ENCODE measurements at regions not wholly inside any gene's neighbourhood (a gene's known extent, or its start where the extent isn't known, plus 50 kb on each side); places are given as distances from the start of the nearest gene placed in this dataset.

DNA sequence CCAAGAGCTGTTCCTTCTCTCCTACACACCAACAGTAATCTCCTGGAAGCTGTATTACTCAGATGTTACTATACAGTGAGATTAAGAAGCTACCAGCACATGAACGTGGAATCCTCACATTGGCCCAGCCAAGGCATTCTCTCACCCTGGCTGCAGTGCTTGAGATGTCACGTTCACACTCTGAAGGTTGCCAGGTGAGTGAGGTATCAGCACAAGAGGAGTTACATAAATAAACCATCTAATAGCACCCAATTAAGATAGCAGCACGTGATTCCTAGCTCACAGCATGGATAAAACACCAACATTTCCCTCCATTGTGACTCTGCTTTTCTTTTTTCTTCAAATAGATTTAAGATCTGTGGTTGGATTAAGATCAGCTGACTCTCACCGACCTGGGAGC, 182.8 kb downstream of the PLPP3 start:
- Histone ChIP-seq H2AFZ (no peak overlapping the region), H3K79me2 (ENCODE audit: low read depth) (no peaks in the 10 kb centered on the region), H3K36me3 (ENCODE audit: low read depth) (no peaks in the 10 kb centered on the region), H3K27ac (no peak overlapping the region), H3K4me2 (no peak overlapping the region), H3K4me1 (replicated peaks; ENCODE audit: insufficient read depth) (no peaks in the 10 kb centered on the region), H3K4me3 (no peak overlapping the region), H3K9me3 (ENCODE audit: insufficient read depth, low read depth) (no peaks in the 10 kb centered on the region), H3F3A (ENCODE audit: insufficient read depth, low read depth) (no peaks in the 10 kb centered on the region), H3K9me2 (ENCODE audit: insufficient read depth) (no peaks in the 10 kb centered on the region), H4K20me1 (ENCODE audit: insufficient read depth) (no peaks in the 10 kb centered on the region), H3K27me3 (ENCODE audit: insufficient read depth, low read depth) (no peaks in the 10 kb centered on the region)
- intact Hi-C loops (cut with micrococcal nuclease; ENCODE audit: unreplicated experiment): no loop called here
- TF ChIP-seq EZH2 (IDR thresholded peaks at IDR 0.05; ENCODE audit: low read depth): no peak
- TF ChIP-seq, protein P1, sequence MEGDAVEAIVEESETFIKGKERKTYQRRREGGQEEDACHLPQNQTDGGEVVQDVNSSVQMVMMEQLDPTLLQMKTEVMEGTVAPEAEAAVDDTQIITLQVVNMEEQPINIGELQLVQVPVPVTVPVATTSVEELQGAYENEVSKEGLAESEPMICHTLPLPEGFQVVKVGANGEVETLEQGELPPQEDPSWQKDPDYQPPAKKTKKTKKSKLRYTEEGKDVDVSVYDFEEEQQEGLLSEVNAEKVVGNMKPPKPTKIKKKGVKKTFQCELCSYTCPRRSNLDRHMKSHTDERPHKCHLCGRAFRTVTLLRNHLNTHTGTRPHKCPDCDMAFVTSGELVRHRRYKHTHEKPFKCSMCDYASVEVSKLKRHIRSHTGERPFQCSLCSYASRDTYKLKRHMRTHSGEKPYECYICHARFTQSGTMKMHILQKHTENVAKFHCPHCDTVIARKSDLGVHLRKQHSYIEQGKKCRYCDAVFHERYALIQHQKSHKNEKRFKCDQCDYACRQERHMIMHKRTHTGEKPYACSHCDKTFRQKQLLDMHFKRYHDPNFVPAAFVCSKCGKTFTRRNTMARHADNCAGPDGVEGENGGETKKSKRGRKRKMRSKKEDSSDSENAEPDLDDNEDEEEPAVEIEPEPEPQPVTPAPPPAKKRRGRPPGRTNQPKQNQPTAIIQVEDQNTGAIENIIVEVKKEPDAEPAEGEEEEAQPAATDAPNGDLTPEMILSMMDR (conservative IDR thresholded peaks at IDR 0.05): no peak
- no peak for DNase-seq
- ChIA-PET CTCF (no interaction called here), POLR2A (ENCODE audit: unreplicated experiment) (interaction anchor here (0.7 kb wide), 1 partner anchor 192 kb away, joined by 5 read pairs; no protein-coding TSS in a partner anchor)
- no TSS peak for BruUV-seq (replicated peaks)

- ChIA-PET CTCF (no interaction called here), POLR2A (ENCODE audit: unreplicated experiment) (no interaction called here)
- H3K27ac ChIP-seq: no peak overlapping the region
- DNase-seq: no peak
- H3K4me1 ChIP-seq (replicated peaks; ENCODE audit: insufficient read depth): peaks cover 1% of the 10 kb centered on the region; the same call in 1 of the 2 replicates
- no peaks in the 10 kb centered on the region for H3K9me2 ChIP-seq (ENCODE audit: insufficient read depth)
- no peaks in the 10 kb centered on the region for H3K79me2 ChIP-seq (ENCODE audit: low read depth)
- no peaks in the 10 kb centered on the region for H3K9me3 ChIP-seq (ENCODE audit: insufficient read depth, low read depth)
- H3F3A ChIP-seq (ENCODE audit: insufficient read depth, low read depth): no peaks in the 10 kb centered on the region
- H2AFZ ChIP-seq: no peak overlapping the region
- TF ChIP-seq EZH2 (IDR thresholded peaks at IDR 0.05; ENCODE audit: low read depth): no peak
- TF ChIP-seq, protein P1 (conservative IDR thresholded peaks at IDR 0.05): no peak
- no peaks in the 10 kb centered on the region for H4K20me1 ChIP-seq (ENCODE audit: insufficient read depth)
- BruUV-seq (replicated peaks): no TSS peak
- no peak overlapping the region for H3K4me2 ChIP-seq
- intact Hi-C loops (cut with micrococcal nuclease; ENCODE audit: unreplicated experiment): no loop called here
- H3K36me3 ChIP-seq (ENCODE audit: low read depth): no peaks in the 10 kb centered on the region
- no peak overlapping the region for H3K4me3 ChIP-seq
- H3K27me3 ChIP-seq (ENCODE audit: insufficient read depth, low read depth): no peaks in the 10 kb centered on the region
These were observed 183.6 kb downstream of the PLPP3 start for GRCh38 chr1:56395776-56396175.

GRCh38 chr1:56394298-56394697, 185.1 kb downstream of the PLPP3 start:
- H3F3A ChIP-seq (ENCODE audit: insufficient read depth, low read depth): peaks cover 4% of the 10 kb centered on the region; the same call in 1 of the 2 replicates
- intact Hi-C loops (cut with micrococcal nuclease; ENCODE audit: unreplicated experiment): no loop called here
- H3K79me2 ChIP-seq (ENCODE audit: low read depth): no peaks in the 10 kb centered on the region
- no peak overlapping the region for H3K4me3 ChIP-seq
- POLR2A ChIA-PET (ENCODE audit: unreplicated experiment): no interaction called here
- no peak for DNase-seq
- CTCF ChIA-PET: no interaction called here
- no peak overlapping the region for H3K27ac ChIP-seq
- BruUV-seq (replicated peaks): no TSS peak
- no peaks in the 10 kb centered on the region for H3K36me3 ChIP-seq (ENCODE audit: low read depth)
- no peaks in the 10 kb centered on the region for H4K20me1 ChIP-seq (ENCODE audit: insufficient read depth)
- H3K9me2 ChIP-seq (ENCODE audit: insufficient read depth): no peaks in the 10 kb centered on the region
- no peak overlapping the region for H2AFZ ChIP-seq
- H3K4me2 ChIP-seq: no peak overlapping the region
- no peaks in the 10 kb centered on the region for H3K9me3 ChIP-seq (ENCODE audit: insufficient read depth, low read depth)
- H3K4me1 ChIP-seq (replicated peaks; ENCODE audit: insufficient read depth): peaks cover 16% of the 10 kb centered on the region
- H3K27me3 ChIP-seq (ENCODE audit: insufficient read depth, low read depth): no peaks in the 10 kb centered on the region
- TF ChIP-seq, protein P1 (conservative IDR thresholded peaks at IDR 0.05): no peak
- no peak for TF ChIP-seq EZH2 (IDR thresholded peaks at IDR 0.05; ENCODE audit: low read depth)
